ENCODE measurements at regions not wholly inside any gene's neighbourhood (a gene's known extent, or its start where the extent isn't known, plus 50 kb on each side); places are given as distances from the start of the nearest gene placed in this dataset.
A peak's percentile ranks its signal among the peaks of the same experiment; 100 is the strongest.

GRCh38 chr1:38508232-38508631, 351.3 kb downstream of the RRAGC start:
- no peak for FAIRE-seq
- peak; percentile 12 for DNase-seq (ENCODE audit: low read depth)
- Histone ChIP-seq H3K27me3 (ENCODE audit: control insufficient read depth, insufficient read depth, low read length) (peaks cover 6% of the 10 kb centered on the region), H3K4me3 (ENCODE audit: low read depth, low read length) (no peak overlapping the region), H3K36me3 (ENCODE audit: control insufficient read depth, insufficient read depth, low read length) (no peaks in the 10 kb centered on the region)
- TF ChIP-seq CTCF (IDR thresholded peaks at IDR 0.05; ENCODE audit: insufficient read depth, low read length, severe bottlenecking): no peak

- Histone ChIP-seq H3K27me3 (ENCODE audit: control insufficient read depth, insufficient read depth, low read length) (peaks cover 6% of the 10 kb centered on the region), H3K4me3 (ENCODE audit: low read depth, low read length) (no peak overlapping the region), H3K36me3 (ENCODE audit: control insufficient read depth, insufficient read depth, low read length) (no peaks in the 10 kb centered on the region)
- TF ChIP-seq CTCF (IDR thresholded peaks at IDR 0.05; ENCODE audit: insufficient read depth, low read length, severe bottlenecking): no peak
- FAIRE-seq: no peak
- DNase-seq (ENCODE audit: low read depth): no peak
These were observed 352.0 kb downstream of the RRAGC start for GRCh38 chr1:38507563-38507962.

- peaks cover 6% of the 10 kb centered on the region for H3K27me3 ChIP-seq (ENCODE audit: control insufficient read depth, insufficient read depth, low read length)
- DNase-seq (ENCODE audit: low read depth): no peak
- no peak for FAIRE-seq
- no peaks in the 10 kb centered on the region for H3K36me3 ChIP-seq (ENCODE audit: control insufficient read depth, insufficient read depth, low read length)
- no peak overlapping the region for H3K4me3 ChIP-seq (ENCODE audit: low read depth, low read length)
- TF ChIP-seq CTCF (IDR thresholded peaks at IDR 0.05; ENCODE audit: insufficient read depth, low read length, severe bottlenecking): no peak
These were observed 353.6 kb downstream of the RRAGC start for GRCh38 chr1:38505944-38506343.

GRCh38 chr1:38502758-38503157, 356.8 kb downstream of the RRAGC start:
- Histone ChIP-seq H3K36me3 (ENCODE audit: control insufficient read depth, insufficient read depth, low read length) (no peaks in the 10 kb centered on the region), H3K27me3 (ENCODE audit: control insufficient read depth, insufficient read depth, low read length) (peaks cover 1% of the 10 kb centered on the region), H3K4me3 (ENCODE audit: low read depth, low read length) (no peak overlapping the region)
- no peak for TF ChIP-seq CTCF (IDR thresholded peaks at IDR 0.05; ENCODE audit: insufficient read depth, low read length, severe bottlenecking)
- no peak for FAIRE-seq
- no peak for DNase-seq (ENCODE audit: low read depth)

- no peaks in the 10 kb centered on the region for H3K27me3 ChIP-seq (ENCODE audit: control insufficient read depth, insufficient read depth, low read length)
- no peaks in the 10 kb centered on the region for H3K36me3 ChIP-seq (ENCODE audit: control insufficient read depth, insufficient read depth, low read length)
- DNase-seq (ENCODE audit: low read depth) (no peak), FAIRE-seq (no peak)
- no peak for TF ChIP-seq CTCF (IDR thresholded peaks at IDR 0.05; ENCODE audit: insufficient read depth, low read length, severe bottlenecking)
- no peak overlapping the region for H3K4me3 ChIP-seq (ENCODE audit: low read depth, low read length)
These were observed 358.7 kb downstream of the RRAGC start for GRCh38 chr1:38500891-38501290.

GRCh38 chr1:38500352-38500751, 359.2 kb downstream of the RRAGC start:
- no peak overlapping the region for H3K4me3 ChIP-seq (ENCODE audit: low read depth, low read length)
- FAIRE-seq (no peak), DNase-seq (ENCODE audit: low read depth) (peak; percentile 12)
- H3K27me3 ChIP-seq (ENCODE audit: control insufficient read depth, insufficient read depth, low read length): no peaks in the 10 kb centered on the region
- TF ChIP-seq CTCF (IDR thresholded peaks at IDR 0.05; ENCODE audit: insufficient read depth, low read length, severe bottlenecking): peak; percentile 47
- no peaks in the 10 kb centered on the region for H3K36me3 ChIP-seq (ENCODE audit: control insufficient read depth, insufficient read depth, low read length)
